ENCODE measurements at regions not wholly inside any gene's neighbourhood (a gene's known extent, or its start where the extent isn't known, plus 50 kb on each side); places are given as distances from the start of the nearest gene placed in this dataset.

- H3K4me1 ChIP-seq (ENCODE audit: control insufficient read depth, insufficient read depth, low read length, unreplicated experiment), result no peaks in the 10 kb centered on the region
- no peaks in the 10 kb centered on the region for H3K79me2 ChIP-seq (ENCODE audit: control insufficient read depth, insufficient read depth, low read length, unreplicated experiment)
- H2AFZ ChIP-seq (ENCODE audit: low read length, unreplicated experiment), result no peak overlapping the region
- no peak overlapping the region for H3K27ac ChIP-seq (ENCODE audit: low read depth, low read length)
- no peaks in the 10 kb centered on the region for H3K36me3 ChIP-seq (ENCODE audit: insufficient read depth, low read length)
- no peaks in the 10 kb centered on the region for H3K27me3 ChIP-seq (ENCODE audit: insufficient read depth, low read length)
- no peak overlapping the region for H3K4me3 ChIP-seq (ENCODE audit: low read depth, low read length)
Measured at GRCh38 chr10:109187677-109188076, 735.6 kb downstream of the XPNPEP1 start.

GRCh38 chr10:109183366-109183765 lies 739.9 kb downstream of the XPNPEP1 start:
- Histone ChIP-seq H2AFZ (ENCODE audit: low read length, unreplicated experiment) (no peak overlapping the region), H3K36me3 (ENCODE audit: insufficient read depth, low read length) (no peaks in the 10 kb centered on the region), H3K4me1 (ENCODE audit: control insufficient read depth, insufficient read depth, low read length, unreplicated experiment) (no peaks in the 10 kb centered on the region)

GRCh38 chr10:109178591-109178990 lies 744.7 kb downstream of the XPNPEP1 start:
- Histone ChIP-seq H3K4me3 (ENCODE audit: low read depth, low read length) (no peak overlapping the region), H3K79me2 (ENCODE audit: control insufficient read depth, insufficient read depth, low read length, unreplicated experiment) (no peaks in the 10 kb centered on the region), H3K27ac (ENCODE audit: low read depth, low read length) (no peak overlapping the region), H3K27me3 (ENCODE audit: insufficient read depth, low read length) (no peaks in the 10 kb centered on the region), H3K36me3 (ENCODE audit: insufficient read depth, low read length) (no peaks in the 10 kb centered on the region), H2AFZ (ENCODE audit: low read length, unreplicated experiment) (no peak overlapping the region), H3K4me1 (ENCODE audit: control insufficient read depth, insufficient read depth, low read length, unreplicated experiment) (no peaks in the 10 kb centered on the region)

More at GRCh38 chr10:109183366-109183765, 739.9 kb downstream of the XPNPEP1 start:
- no peaks in the 10 kb centered on the region for H3K27me3 ChIP-seq (ENCODE audit: insufficient read depth, low read length)
- H3K27ac ChIP-seq (ENCODE audit: low read depth, low read length), result no peak overlapping the region
- H3K79me2 ChIP-seq (ENCODE audit: control insufficient read depth, insufficient read depth, low read length, unreplicated experiment), result no peaks in the 10 kb centered on the region
- no peak overlapping the region for H3K4me3 ChIP-seq (ENCODE audit: low read depth, low read length)

- Histone ChIP-seq H2AFZ (ENCODE audit: low read length, unreplicated experiment) (no peak overlapping the region), H3K4me3 (ENCODE audit: low read depth, low read length) (no peak overlapping the region), H3K79me2 (ENCODE audit: control insufficient read depth, insufficient read depth, low read length, unreplicated experiment) (no peaks in the 10 kb centered on the region), H3K27me3 (ENCODE audit: insufficient read depth, low read length) (no peaks in the 10 kb centered on the region), H3K27ac (ENCODE audit: low read depth, low read length) (no peak overlapping the region), H3K4me1 (ENCODE audit: control insufficient read depth, insufficient read depth, low read length, unreplicated experiment) (no peaks in the 10 kb centered on the region), H3K36me3 (ENCODE audit: insufficient read depth, low read length) (no peaks in the 10 kb centered on the region)
Measured at GRCh38 chr10:109174526-109174925, 748.8 kb downstream of the XPNPEP1 start.

- Histone ChIP-seq H3K4me1 (ENCODE audit: control insufficient read depth, insufficient read depth, low read length, unreplicated experiment) (no peaks in the 10 kb centered on the region), H3K36me3 (ENCODE audit: insufficient read depth, low read length) (no peaks in the 10 kb centered on the region), H3K27ac (ENCODE audit: low read depth, low read length) (no peak overlapping the region), H3K27me3 (ENCODE audit: insufficient read depth, low read length) (no peaks in the 10 kb centered on the region), H3K79me2 (ENCODE audit: control insufficient read depth, insufficient read depth, low read length, unreplicated experiment) (no peaks in the 10 kb centered on the region), H3K4me3 (ENCODE audit: low read depth, low read length) (no peak overlapping the region), H2AFZ (ENCODE audit: low read length, unreplicated experiment) (no peak overlapping the region)
Measured at GRCh38 chr10:109173937-109174336, 749.4 kb downstream of the XPNPEP1 start.

- Histone ChIP-seq H3K27me3 (ENCODE audit: insufficient read depth, low read length) (no peaks in the 10 kb centered on the region), H3K36me3 (ENCODE audit: insufficient read depth, low read length) (no peaks in the 10 kb centered on the region), H3K79me2 (ENCODE audit: control insufficient read depth, insufficient read depth, low read length, unreplicated experiment) (no peaks in the 10 kb centered on the region), H3K27ac (ENCODE audit: low read depth, low read length) (no peak overlapping the region), H2AFZ (ENCODE audit: low read length, unreplicated experiment) (no peak overlapping the region), H3K4me3 (ENCODE audit: low read depth, low read length) (no peak overlapping the region), H3K4me1 (ENCODE audit: control insufficient read depth, insufficient read depth, low read length, unreplicated experiment) (no peaks in the 10 kb centered on the region)
Measured at GRCh38 chr10:109173121-109173520, 750.2 kb downstream of the XPNPEP1 start.

GRCh38 chr10:109166935-109167334 lies 756.4 kb downstream of the XPNPEP1 start:
- Histone ChIP-seq H2AFZ (ENCODE audit: low read length, unreplicated experiment) (no peak overlapping the region), H3K79me2 (ENCODE audit: control insufficient read depth, insufficient read depth, low read length, unreplicated experiment) (no peaks in the 10 kb centered on the region), H3K27me3 (ENCODE audit: insufficient read depth, low read length) (no peaks in the 10 kb centered on the region), H3K4me1 (ENCODE audit: control insufficient read depth, insufficient read depth, low read length, unreplicated experiment) (no peaks in the 10 kb centered on the region), H3K36me3 (ENCODE audit: insufficient read depth, low read length) (no peaks in the 10 kb centered on the region), H3K4me3 (ENCODE audit: low read depth, low read length) (no peak overlapping the region), H3K27ac (ENCODE audit: low read depth, low read length) (no peak overlapping the region)

- Histone ChIP-seq H3K4me1 (ENCODE audit: control insufficient read depth, insufficient read depth, low read length, unreplicated experiment) (no peaks in the 10 kb centered on the region), H3K79me2 (ENCODE audit: control insufficient read depth, insufficient read depth, low read length, unreplicated experiment) (no peaks in the 10 kb centered on the region), H3K27ac (ENCODE audit: low read depth, low read length) (no peak overlapping the region), H3K4me3 (ENCODE audit: low read depth, low read length) (no peak overlapping the region), H3K27me3 (ENCODE audit: insufficient read depth, low read length) (no peaks in the 10 kb centered on the region), H2AFZ (ENCODE audit: low read length, unreplicated experiment) (no peak overlapping the region), H3K36me3 (ENCODE audit: insufficient read depth, low read length) (no peaks in the 10 kb centered on the region)
Measured at GRCh38 chr10:109159351-109159750, 764.0 kb downstream of the XPNPEP1 start.

GRCh38 chr10:109156396-109156795 lies 766.9 kb downstream of the XPNPEP1 start:
- no peaks in the 10 kb centered on the region for H3K79me2 ChIP-seq (ENCODE audit: control insufficient read depth, insufficient read depth, low read length, unreplicated experiment)
- no peak overlapping the region for H2AFZ ChIP-seq (ENCODE audit: low read length, unreplicated experiment)
- no peak overlapping the region for H3K27ac ChIP-seq (ENCODE audit: low read depth, low read length)
- no peak overlapping the region for H3K4me3 ChIP-seq (ENCODE audit: low read depth, low read length)
- no peaks in the 10 kb centered on the region for H3K36me3 ChIP-seq (ENCODE audit: insufficient read depth, low read length)
- no peaks in the 10 kb centered on the region for H3K4me1 ChIP-seq (ENCODE audit: control insufficient read depth, insufficient read depth, low read length, unreplicated experiment)
- H3K27me3 ChIP-seq (ENCODE audit: insufficient read depth, low read length), result no peaks in the 10 kb centered on the region

- no peaks in the 10 kb centered on the region for H3K79me2 ChIP-seq (ENCODE audit: control insufficient read depth, insufficient read depth, low read length, unreplicated experiment)
- H3K4me3 ChIP-seq (ENCODE audit: low read depth, low read length), result no peak overlapping the region
- H3K27ac ChIP-seq (ENCODE audit: low read depth, low read length), result no peak overlapping the region
- H3K27me3 ChIP-seq (ENCODE audit: insufficient read depth, low read length), result no peaks in the 10 kb centered on the region
- no peaks in the 10 kb centered on the region for H3K4me1 ChIP-seq (ENCODE audit: control insufficient read depth, insufficient read depth, low read length, unreplicated experiment)
- no peaks in the 10 kb centered on the region for H3K36me3 ChIP-seq (ENCODE audit: insufficient read depth, low read length)
- no peak overlapping the region for H2AFZ ChIP-seq (ENCODE audit: low read length, unreplicated experiment)
Measured at GRCh38 chr10:109149666-109150350, 773.5 kb downstream of the XPNPEP1 start.

- no peaks in the 10 kb centered on the region for H3K27me3 ChIP-seq (ENCODE audit: insufficient read depth, low read length)
- no peaks in the 10 kb centered on the region for H3K4me1 ChIP-seq (ENCODE audit: control insufficient read depth, insufficient read depth, low read length, unreplicated experiment)
- H3K4me3 ChIP-seq (ENCODE audit: low read depth, low read length), result no peak overlapping the region
- H2AFZ ChIP-seq (ENCODE audit: low read length, unreplicated experiment), result no peak overlapping the region
- no peaks in the 10 kb centered on the region for H3K79me2 ChIP-seq (ENCODE audit: control insufficient read depth, insufficient read depth, low read length, unreplicated experiment)
- H3K36me3 ChIP-seq (ENCODE audit: insufficient read depth, low read length), result no peaks in the 10 kb centered on the region
- no peak overlapping the region for H3K27ac ChIP-seq (ENCODE audit: low read depth, low read length)
Measured at GRCh38 chr10:109127363-109127762, 795.9 kb downstream of the XPNPEP1 start.
